ENCODE measurements at regions not wholly inside any gene's neighbourhood (a gene's known extent, or its start where the extent isn't known, plus 50 kb on each side); places are given as distances from the start of the nearest gene placed in this dataset.
"Not testable (repeated sequence)": the region's sequence is repeated elsewhere in the genome, so short reads cannot be mapped to it uniquely, and the experiment has no call there.

- Histone ChIP-seq H3K36me3 (ENCODE audit: insufficient read depth, low read length) (no peaks in the 10 kb centered on the region), H3K27me3 (ENCODE audit: control insufficient read depth in 1 of 2, insufficient read depth in 2 of 2, low read length in 2 of 2) (no peaks in the 10 kb centered on the region), H3K4me1 (ENCODE audit: insufficient read depth, low read length) (no peaks in the 10 kb centered on the region), H3K4me3 (ENCODE audit: low read length) (no peak overlapping the region), H3K27ac (ENCODE audit: low read depth in 1 of 2, low read length in 2 of 2) (no peak overlapping the region), H3K9me3 (ENCODE audit: control insufficient read depth in 1 of 2, insufficient read depth in 1 of 2, low read length in 2 of 2) (peaks cover 0 to 5% of the 10 kb centered on the region in 2 experiments)
- Mint-ChIP-seq H3K4me3 (no peak overlapping the region), H3K36me3 (ENCODE audit: low read depth) (peaks cover 9% of the 10 kb centered on the region), H3K4me1 (ENCODE audit: low read depth) (peaks cover 26% of the 10 kb centered on the region), H3K27ac (no peak overlapping the region), H3K9me3 (peaks cover 14% of the 10 kb centered on the region), H3K27me3 (no peaks in the 10 kb centered on the region)
- intact Hi-C loops (cut with DNase I, micrococcal nuclease): loop anchor here in 1 of 2 experiments (10.0 kb wide), 2 partner anchors 63 to 183 kb away; partner anchors contain the start of gene MAP3K1
- CTCF ChIA-PET: no interaction called here
- no peak for TF ChIP-seq CTCF (IDR thresholded peaks at IDR 0.05)
- POLR2A ChIA-PET: interaction anchor here (1.1 to 2.3 kb wide), 3 partner anchors 16 to 62 kb away, joined by 3 to 6 read pairs (median 3); no protein-coding TSS in a partner anchor
- ATAC-seq (ENCODE audit: poor library complexity): no peak
- DNase-seq: no peak
Measured at GRCh38 chr5:56632199-56632598, 183.2 kb upstream of the MAP3K1 start.

- H3K4me1 Mint-ChIP-seq (ENCODE audit: low read depth): peaks cover 21% of the 10 kb centered on the region
- H3K27me3 Mint-ChIP-seq: no peaks in the 10 kb centered on the region
- Histone ChIP-seq H3K9me3 (ENCODE audit: control insufficient read depth in 1 of 2, insufficient read depth in 1 of 2, low read length in 2 of 2) (peaks cover 0 to 5% of the 10 kb centered on the region in 2 experiments), H3K36me3 (ENCODE audit: insufficient read depth, low read length) (no peaks in the 10 kb centered on the region), H3K4me1 (ENCODE audit: insufficient read depth, low read length) (no peaks in the 10 kb centered on the region), H3K4me3 (ENCODE audit: low read length) (no peak overlapping the region), H3K27ac (ENCODE audit: low read depth in 1 of 2, low read length in 2 of 2) (no peak overlapping the region), H3K27me3 (ENCODE audit: control insufficient read depth in 1 of 2, insufficient read depth in 2 of 2, low read length in 2 of 2) (no peaks in the 10 kb centered on the region)
- ATAC-seq (ENCODE audit: poor library complexity) (no peak), DNase-seq (no peak)
- no peak overlapping the region for H3K4me3 Mint-ChIP-seq
- no peak overlapping the region for H3K27ac Mint-ChIP-seq
- ChIA-PET CTCF (no interaction called here), POLR2A (interaction anchor here (1.4 to 2.3 kb wide), 2 partner anchors 15 to 38 kb away, joined by 3 to 6 read pairs; no protein-coding TSS in a partner anchor)
- peaks cover 9% of the 10 kb centered on the region for H3K36me3 Mint-ChIP-seq (ENCODE audit: low read depth)
- no peak for TF ChIP-seq CTCF (IDR thresholded peaks at IDR 0.05)
- intact Hi-C loops (cut with DNase I, micrococcal nuclease): loop anchor here in 1 of 2 experiments (10.0 kb wide), 2 partner anchors 63 to 183 kb away; partner anchors contain the start of gene MAP3K1
- H3K9me3 Mint-ChIP-seq: peaks cover 14% of the 10 kb centered on the region
Measured at GRCh38 chr5:56631719-56632118, 183.6 kb upstream of the MAP3K1 start.

GRCh38 chr5:56628616-56629015, 186.7 kb upstream of the MAP3K1 start:
- H3K27me3 ChIP-seq (ENCODE audit: control insufficient read depth in 1 of 2, insufficient read depth in 2 of 2, low read length in 2 of 2); H3K4me1 ChIP-seq (ENCODE audit: insufficient read depth, low read length); H3K36me3 ChIP-seq (ENCODE audit: insufficient read depth, low read length); POLR2A ChIA-PET; H3K36me3 Mint-ChIP-seq (ENCODE audit: low read depth); intact Hi-C loops (cut with DNase I, micrococcal nuclease); CTCF ChIA-PET; DNase-seq; H3K27me3 Mint-ChIP-seq; H3K4me3 ChIP-seq (ENCODE audit: low read length); ATAC-seq (ENCODE audit: poor library complexity); H3K27ac ChIP-seq (ENCODE audit: low read depth in 1 of 2, low read length in 2 of 2); H3K4me3 Mint-ChIP-seq; H3K27ac Mint-ChIP-seq; H3K9me3 ChIP-seq (ENCODE audit: control insufficient read depth in 1 of 2, insufficient read depth in 1 of 2, low read length in 2 of 2): not testable (repeated sequence)
- peaks cover 14% of the 10 kb centered on the region for H3K9me3 Mint-ChIP-seq
- peaks cover 15% of the 10 kb centered on the region for H3K4me1 Mint-ChIP-seq (ENCODE audit: low read depth)

GRCh38 chr5:56625541-56625940, 189.8 kb upstream of the MAP3K1 start:
- no peak overlapping the region for H3K4me3 ChIP-seq (ENCODE audit: low read length)
- Mint-ChIP-seq H3K27ac (no peak overlapping the region), H3K36me3 (ENCODE audit: low read depth) (peaks cover 18% of the 10 kb centered on the region), H3K4me1 (ENCODE audit: low read depth) (peaks cover 2% of the 10 kb centered on the region), H3K4me3 (no peak overlapping the region), H3K9me3 (peaks cover 17% of the 10 kb centered on the region), H3K27me3 (no peaks in the 10 kb centered on the region)
- peaks cover 10% of the 10 kb centered on the region for H3K4me1 ChIP-seq (ENCODE audit: insufficient read depth, low read length)
- no peak overlapping the region for H3K27ac ChIP-seq (ENCODE audit: low read depth in 1 of 2, low read length in 2 of 2)
- H3K9me3 ChIP-seq (ENCODE audit: control insufficient read depth in 1 of 2, insufficient read depth in 1 of 2, low read length in 2 of 2): peaks cover 0 to 5% of the 10 kb centered on the region in 2 experiments
- intact Hi-C loops (cut with DNase I, micrococcal nuclease): no loop called here
- DNase-seq (no peak), ATAC-seq (ENCODE audit: poor library complexity) (no peak)
- no peak for TF ChIP-seq CTCF (IDR thresholded peaks at IDR 0.05)
- no peaks in the 10 kb centered on the region for H3K27me3 ChIP-seq (ENCODE audit: control insufficient read depth in 1 of 2, insufficient read depth in 2 of 2, low read length in 2 of 2)
- CTCF ChIA-PET: no interaction called here
- POLR2A ChIA-PET: interaction anchor here (0.5 kb wide), 1 partner anchor 273 kb away, joined by 3 read pairs; no protein-coding TSS in a partner anchor
- H3K36me3 ChIP-seq (ENCODE audit: insufficient read depth, low read length): no peaks in the 10 kb centered on the region

All from CD4-positive, alpha-beta T cell (primary cell).